SU-DHL-6 (cell line): ENCODE measurements at regions not wholly inside any gene's neighbourhood (a gene's known extent, or its start where the extent isn't known, plus 50 kb on each side); places are given as distances from the start of the nearest gene placed in this dataset.

Experiments used
- H2AFZ ChIP-seq: fragments of 200-600 bp; sonication (generic); 2 replicates; pipeline ENCODE4 v1.6.1; 2014; ENCODE audit warnings: low read depth, mild to moderate bottlenecking, moderate library complexity, mixed read lengths, antibody characterized with exemption, low read length; ENCODE audit not compliant: severe bottlenecking
- H3F3A ChIP-seq: fragments of 200-600 bp; shearing (Covaris generic); 2 replicates; pipeline ENCODE4 v1.6.0; 2016; ENCODE audit warnings: antibody characterized with exemption, mild to moderate bottlenecking; ENCODE audit not compliant: insufficient read depth
- H3K27ac ChIP-seq: fragments of 200-600 bp; sonication (generic); 2 replicates; pipeline ENCODE4 v1.5.1; 2016; ENCODE audit warnings: low read depth, mild to moderate bottlenecking, low read length, moderate library complexity, mixed read lengths
- H3K27me3 ChIP-seq: fragments of 200-600 bp; sonication (generic), shearing (Covaris generic); 2 replicates; pipeline ENCODE4 v1.6.0; 2014; ENCODE audit warnings: mild to moderate bottlenecking, low read length
- H3K36me3 ChIP-seq: fragments of 200-600 bp; sonication (generic); 2 replicates; pipeline ENCODE4 v1.6.1; 2014; ENCODE audit warnings: mild to moderate bottlenecking, low read length, mixed read lengths
- H3K4me2 ChIP-seq: fragments of 300-600, 200-600 bp; shearing (Covaris generic), sonication (generic); 2 replicates; pipeline ENCODE4 v1.6.0; 2014; ENCODE audit warnings: low read length, low read depth, mild to moderate bottlenecking; ENCODE audit not compliant: poor library complexity, severe bottlenecking
- H3K4me3 ChIP-seq: fragments of 200-600 bp; sonication (generic); 2 replicates; pipeline ENCODE4 v1.5.1; 2014; ENCODE audit warnings: antibody characterized with exemption, low read length, mild to moderate bottlenecking, mixed read lengths; ENCODE audit not compliant: insufficient read depth, poor library complexity, severe bottlenecking
- H3K79me2 ChIP-seq: fragments of 200-600 bp; sonication (generic); 2 replicates; pipeline ENCODE4 v1.6.1; 2014; ENCODE audit warnings: mild to moderate bottlenecking, low read length, moderate library complexity; ENCODE audit not compliant: insufficient read depth
- H3K9ac ChIP-seq: fragments of 200-600 bp; sonication (generic); 2 replicates; pipeline ENCODE4 v1.7.0; 2014; ENCODE audit warnings: mild to moderate bottlenecking, low read length
- H3K9me2 ChIP-seq: fragments of 200-600 bp; sonication (generic); replicated peaks from 2 replicates; pipeline ENCODE4 v1.6.1; 2014; ENCODE audit warnings: low read length; ENCODE audit not compliant: insufficient read depth
- H3K9me3 ChIP-seq: fragments of 200-600 bp; sonication (generic); 2 replicates; pipeline ENCODE4 v1.6.1; 2014; ENCODE audit warnings: low read length, mixed read lengths; ENCODE audit not compliant: insufficient read depth
- H4K20me1 ChIP-seq: fragments of 200-600 bp; sonication (generic); 2 replicates; pipeline ENCODE4 v1.6.1; 2014; ENCODE audit warnings: low read depth, mild to moderate bottlenecking, antibody characterized with exemption, low read length, moderate library complexity, mixed read lengths
- EZH2phosphoT487 ChIP-seq: fragments of 200-600 bp; sonication (generic), shearing (Covaris generic); conservative IDR thresholded peaks from 2 replicates; pipeline ENCODE4 v1.6.1; 2018; ENCODE audit warnings: mild to moderate bottlenecking, antibody characterized with exemption, low read length, moderate library complexity, mixed read lengths
- TF ChIP-seq, protein P1 (sequence below): fragments of 200-600 bp; sonication (generic); IDR thresholded peaks from one replicate; pipeline ENCODE4 v1.5.1; 2017; ENCODE audit warnings: antibody characterized with exemption, mild to moderate bottlenecking, low read length, moderate library complexity; ENCODE audit not compliant: insufficient read depth, poor library complexity, severe bottlenecking

DNA sequence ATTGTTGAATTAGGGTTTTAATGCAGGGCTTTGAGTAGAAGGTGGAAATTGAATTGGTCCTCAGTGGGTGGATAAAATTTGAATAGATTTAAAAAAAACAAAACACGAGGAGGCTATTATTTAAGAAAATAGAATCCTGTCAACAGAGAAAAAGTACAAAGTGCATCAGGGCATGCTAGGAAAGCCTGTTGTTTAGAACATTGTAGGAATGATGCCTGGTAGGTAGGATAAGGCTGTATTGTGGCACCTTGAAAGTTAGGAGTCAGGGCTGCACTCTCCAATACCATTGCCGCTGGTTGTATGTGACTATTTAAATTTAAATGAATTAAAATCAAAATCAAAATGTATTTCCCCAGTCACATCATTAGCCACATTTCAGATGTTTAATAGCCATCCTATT, 363.9 kb downstream of the UTRN start:
- TF ChIP-seq EZH2phosphoT487, result no peak
- TF ChIP-seq, protein P1, sequence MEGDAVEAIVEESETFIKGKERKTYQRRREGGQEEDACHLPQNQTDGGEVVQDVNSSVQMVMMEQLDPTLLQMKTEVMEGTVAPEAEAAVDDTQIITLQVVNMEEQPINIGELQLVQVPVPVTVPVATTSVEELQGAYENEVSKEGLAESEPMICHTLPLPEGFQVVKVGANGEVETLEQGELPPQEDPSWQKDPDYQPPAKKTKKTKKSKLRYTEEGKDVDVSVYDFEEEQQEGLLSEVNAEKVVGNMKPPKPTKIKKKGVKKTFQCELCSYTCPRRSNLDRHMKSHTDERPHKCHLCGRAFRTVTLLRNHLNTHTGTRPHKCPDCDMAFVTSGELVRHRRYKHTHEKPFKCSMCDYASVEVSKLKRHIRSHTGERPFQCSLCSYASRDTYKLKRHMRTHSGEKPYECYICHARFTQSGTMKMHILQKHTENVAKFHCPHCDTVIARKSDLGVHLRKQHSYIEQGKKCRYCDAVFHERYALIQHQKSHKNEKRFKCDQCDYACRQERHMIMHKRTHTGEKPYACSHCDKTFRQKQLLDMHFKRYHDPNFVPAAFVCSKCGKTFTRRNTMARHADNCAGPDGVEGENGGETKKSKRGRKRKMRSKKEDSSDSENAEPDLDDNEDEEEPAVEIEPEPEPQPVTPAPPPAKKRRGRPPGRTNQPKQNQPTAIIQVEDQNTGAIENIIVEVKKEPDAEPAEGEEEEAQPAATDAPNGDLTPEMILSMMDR, result no peak
- H3K9ac ChIP-seq, result no peak overlapping the region
- H3K36me3 ChIP-seq, result no peaks in the 10 kb centered on the region
- no peak overlapping the region for H2AFZ ChIP-seq
- H3K9me3 ChIP-seq, result no peaks in the 10 kb centered on the region
- H3K9me2 ChIP-seq, result no peaks in the 10 kb centered on the region
- no peaks in the 10 kb centered on the region for H3F3A ChIP-seq
- no peaks in the 10 kb centered on the region for H3K27me3 ChIP-seq
- no peaks in the 10 kb centered on the region for H3K79me2 ChIP-seq
- H3K4me2 ChIP-seq, result no peak overlapping the region
- no peak overlapping the region for H3K27ac ChIP-seq
- no peak overlapping the region for H3K4me3 ChIP-seq
- no peaks in the 10 kb centered on the region for H4K20me1 ChIP-seq

DNA sequence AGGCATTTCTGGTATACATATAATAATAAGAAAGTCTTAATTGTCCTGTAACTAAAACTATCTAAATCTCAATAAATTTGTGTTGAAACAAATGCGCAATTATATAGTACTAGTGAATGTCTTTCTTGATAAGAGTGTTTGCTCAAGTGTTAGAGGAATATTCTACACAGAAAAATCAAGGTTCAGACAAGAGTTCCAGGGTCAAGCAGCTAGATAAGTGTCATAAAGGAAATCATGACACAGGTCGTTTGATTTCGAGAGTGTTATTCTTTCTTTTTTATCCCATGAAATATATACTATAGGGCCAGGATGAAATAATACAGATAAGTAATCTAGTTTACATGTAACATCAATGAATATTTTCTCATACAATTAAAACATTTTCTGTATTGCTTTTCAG, 366.1 kb downstream of the UTRN start:
- no peak for TF ChIP-seq EZH2phosphoT487
- TF ChIP-seq, protein P1, result no peak
- H3K79me2 ChIP-seq, result no peaks in the 10 kb centered on the region

DNA sequence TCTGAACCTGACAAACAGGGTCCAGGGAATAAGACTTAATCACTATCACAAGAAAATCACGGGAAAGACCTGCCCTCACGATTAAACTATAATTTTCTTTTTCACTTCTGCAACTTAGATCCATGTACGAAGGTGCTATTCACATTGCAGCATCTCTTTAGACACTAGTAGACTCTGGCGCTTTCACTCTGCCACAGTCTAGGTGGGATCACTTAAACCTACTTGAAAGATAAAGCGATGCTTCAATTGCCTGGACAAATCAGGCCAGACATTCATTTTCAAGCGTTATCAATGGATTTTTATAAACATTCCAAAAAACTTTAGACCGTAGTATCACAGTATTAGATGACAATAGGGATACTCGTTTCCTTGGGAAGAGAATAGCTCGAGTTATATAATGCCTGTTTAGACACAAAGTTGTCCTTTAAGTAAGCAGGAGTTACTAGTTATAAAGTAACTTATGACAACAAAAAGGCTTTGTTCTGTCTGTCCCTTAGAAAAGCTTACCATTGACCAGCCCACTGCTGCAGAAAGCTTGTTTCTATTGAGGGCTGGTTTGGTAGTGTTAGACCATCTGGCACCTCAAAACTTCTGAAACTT, 367.3 kb downstream of the UTRN start:
- H3K9me2 ChIP-seq, result no peaks in the 10 kb centered on the region
- H3K27me3 ChIP-seq, result no peaks in the 10 kb centered on the region
- no peaks in the 10 kb centered on the region for H3K79me2 ChIP-seq
- no peak overlapping the region for H3K9ac ChIP-seq
- TF ChIP-seq, protein P1, result no peak
- no peak for TF ChIP-seq EZH2phosphoT487
- H3K9me3 ChIP-seq, result no peaks in the 10 kb centered on the region
- no peak overlapping the region for H3K4me3 ChIP-seq
- H4K20me1 ChIP-seq, result no peaks in the 10 kb centered on the region
- no peak overlapping the region for H3K4me2 ChIP-seq
- no peak overlapping the region for H3K27ac ChIP-seq
- H3K36me3 ChIP-seq, result no peaks in the 10 kb centered on the region
- H2AFZ ChIP-seq, result no peak overlapping the region
- no peaks in the 10 kb centered on the region for H3F3A ChIP-seq

More for the DNA sequence above, 366.1 kb downstream of the UTRN start:
- Histone ChIP-seq H3K9ac (no peak overlapping the region), H3F3A (no peaks in the 10 kb centered on the region), H3K9me2 (no peaks in the 10 kb centered on the region), H3K4me3 (no peak overlapping the region), H4K20me1 (no peaks in the 10 kb centered on the region), H2AFZ (no peak overlapping the region), H3K9me3 (no peaks in the 10 kb centered on the region), H3K27me3 (no peaks in the 10 kb centered on the region), H3K36me3 (no peaks in the 10 kb centered on the region), H3K4me2 (no peak overlapping the region), H3K27ac (no peak overlapping the region)
